H1 (cell line): ENCODE measurements at regions not wholly inside any gene's neighbourhood (a gene's known extent, or its start where the extent isn't known, plus 50 kb on each side); places are given as distances from the start of the nearest gene placed in this dataset.

ENCODE experiments used
- CTCF ChIA-PET: fragments of 300-600 bp; sonication (Branson Sonifier 250); formaldehyde crosslinking; loops from one replicate; lab custom pipeline; 2021; ENCODE audit not compliant: partially characterized antibody; lab: Charles Lee
- POLR2A ChIA-PET: fragments of 300-600 bp; sonication (Branson Sonifier 250); formaldehyde crosslinking; loops from one replicate; lab custom pipeline; 2021; ENCODE audit warnings: inconsistent platforms; ENCODE audit not compliant: partially characterized antibody; lab: Charles Lee
- DNase-seq, 2 experiments: peaks; one replicate each; pipeline versions ENCODE4 v3.0.0 to v3.0.0-alpha.2; 2010 to 2022; ENCODE audit warnings: low spot score in 2 of 2, low read depth in 1 of 2, mixed read lengths in 1 of 2
- FAIRE-seq: peaks from 2 replicates; lab custom pipeline; 2011; peaks lifted over from hg19 to GRCh38; lab: Jason Lieb, UNC
- H2AFZ ChIP-seq: 2 replicates; pipeline ENCODE4 v1.8.1; 2012; ENCODE audit warnings: low read length, inconsistent platforms
- H2AK5ac ChIP-seq: 2 replicates; pipeline ENCODE4 v1.6.1; 2013; ENCODE audit warnings: low read depth, low read length
- H2BK120ac ChIP-seq: replicated peaks from 2 replicates; pipeline ENCODE3; 2013; ENCODE audit warnings: low read depth, low read length, inconsistent platforms
- H2BK12ac ChIP-seq: 2 replicates; pipeline ENCODE4 v1.6.1; 2013; ENCODE audit warnings: low read depth, low read length
- H2BK15ac ChIP-seq: 2 replicates; pipeline ENCODE4 v1.6.1; 2013; ENCODE audit warnings: low read length
- H2BK20ac ChIP-seq: 2 replicates; pipeline ENCODE4 v1.6.1; 2013; ENCODE audit warnings: low read length
- H2BK5ac ChIP-seq: 2 replicates; pipeline ENCODE4 v1.6.1; 2013; ENCODE audit warnings: low read depth, low read length
- H3K14ac ChIP-seq: 2 replicates; pipeline ENCODE4 v1.6.1; 2013; ENCODE audit warnings: inconsistent platforms; ENCODE audit not compliant: insufficient read length
- H3K18ac ChIP-seq: 2 replicates; pipeline ENCODE4 v1.6.1; 2013; ENCODE audit warnings: low read length; ENCODE audit errors: extremely low read depth
- H3K23ac ChIP-seq: 2 replicates; pipeline ENCODE4 v1.6.1; 2013; ENCODE audit warnings: inconsistent platforms; ENCODE audit not compliant: insufficient read length
- H3K23me2 ChIP-seq: 2 replicates; pipeline ENCODE4 v1.6.1; 2013; ENCODE audit warnings: low read depth, low read length
- H3K27ac ChIP-seq: 2 replicates; pipeline ENCODE4 v1.6.1; 2011; ENCODE audit warnings: low read depth, low read length, inconsistent platforms
- H3K27me3 ChIP-seq, 4 experiments: replicated peaks in 1 of 4; 1 replicate in 1 of 4; 2 replicates in 3 of 4; pipeline versions ENCODE4 v1.6.1 to v1.8.1; 2011 to 2013; ENCODE audit warnings: low read length in 3 of 4, mild to moderate bottlenecking in 3 of 4, inconsistent platforms in 2 of 4, mixed read lengths in 2 of 4, moderate library complexity in 1 of 4; ENCODE audit not compliant: control insufficient read depth in 3 of 4, insufficient read depth in 3 of 4; ENCODE audit errors: extremely low read depth in 1 of 4
- H3K36me3 ChIP-seq, 4 experiments: 2 replicates each; pipeline versions ENCODE4 v1.6.1 to v1.8.1; 2011 to 2013; ENCODE audit warnings: mild to moderate bottlenecking in 4 of 4, low read length in 3 of 4, moderate library complexity in 2 of 4, control low read depth in 1 of 4, inconsistent platforms in 1 of 4; ENCODE audit not compliant: insufficient read depth in 4 of 4, control insufficient read depth in 2 of 4
- H3K4ac ChIP-seq: replicated peaks from 2 replicates; pipeline ENCODE3; 2013; ENCODE audit warnings: low read length, low read depth, mixed read lengths, inconsistent platforms; ENCODE audit not compliant: insufficient read length
- H3K4me1 ChIP-seq, 4 experiments: replicated peaks in 1 of 4; 1 replicate in 1 of 4; 2 replicates in 3 of 4; pipeline versions ENCODE4 v1.6.1 to v1.8.1; 2011 to 2013; ENCODE audit warnings: low read length in 3 of 4, inconsistent platforms in 2 of 4, mixed read lengths in 1 of 4; ENCODE audit not compliant: insufficient read depth in 4 of 4, control insufficient read depth in 3 of 4
- H3K4me2 ChIP-seq, 2 experiments: 2 replicates each; pipeline versions ENCODE4 v1.6.1 to v1.8.1; 2011 to 2013; ENCODE audit warnings: low read depth in 2 of 2, low read length in 2 of 2, control low read depth in 1 of 2, inconsistent platforms in 1 of 2, mild to moderate bottlenecking in 1 of 2; ENCODE audit not compliant: insufficient read depth in 1 of 2
- H3K4me3 ChIP-seq, 4 experiments: fragments of 200-600, 300-600 bp in 1 of 4; sonication (generic), shearing (Covaris generic), sonication (Bioruptor Twin) in 1 of 4; 2 replicates each; pipeline versions ENCODE4 v1.5.1 to v1.8.1; 2011 to 2016; ENCODE audit warnings: low read length in 4 of 4, low read depth in 3 of 4, control low read depth in 2 of 4, inconsistent platforms in 2 of 4, mild to moderate bottlenecking in 2 of 4, mixed read lengths in 1 of 4, moderate library complexity in 1 of 4; ENCODE audit not compliant: insufficient read depth in 2 of 4; ENCODE audit errors: extremely low read depth in 1 of 4
- H3K56ac ChIP-seq: replicated peaks from 2 replicates; pipeline ENCODE3; 2013; ENCODE audit warnings: low read depth, mild to moderate bottlenecking, mixed read lengths, low read length, inconsistent platforms; ENCODE audit not compliant: insufficient read length
- H3K79me1 ChIP-seq: 2 replicates; pipeline ENCODE4 v1.6.1; 2013; ENCODE audit warnings: low read depth, low read length, control low read depth
- H3K79me2 ChIP-seq, 2 experiments: 2 replicates each; pipeline versions ENCODE4 v1.6.1 to v1.8.1; 2012 to 2013; ENCODE audit warnings: low read length in 2 of 2, mild to moderate bottlenecking in 2 of 2, inconsistent platforms in 1 of 2; ENCODE audit not compliant: insufficient read depth in 2 of 2, control insufficient read depth in 1 of 2
- H3K9ac ChIP-seq, 4 experiments: replicated peaks in 1 of 4; 1 replicate in 1 of 4; 2 replicates in 3 of 4; pipeline versions ENCODE4 v1.6.1 to v1.8.1; 2011 to 2013; ENCODE audit warnings: low read depth in 3 of 4, low read length in 3 of 4, control low read depth in 2 of 4, mild to moderate bottlenecking in 2 of 4, moderate library complexity in 2 of 4, inconsistent platforms in 1 of 4; ENCODE audit errors: extremely low read depth in 1 of 4
- H3K9me3 ChIP-seq, 2 experiments: 2 replicates each; pipeline versions ENCODE4 v1.6.1 to v1.8.1; 2012 to 2013; ENCODE audit warnings: mild to moderate bottlenecking in 2 of 2, moderate library complexity in 2 of 2, control low read depth in 1 of 2, inconsistent platforms in 1 of 2, low read depth in 1 of 2, low read length in 1 of 2, mixed read lengths in 1 of 2; ENCODE audit not compliant: insufficient read depth in 2 of 2
- H4K20me1 ChIP-seq, 2 experiments: replicated peaks in 1 of 2; 2 replicates each; pipeline versions ENCODE3 to v1.8.1; 2011 to 2013; ENCODE audit warnings: inconsistent platforms in 2 of 2, low read length in 2 of 2, mild to moderate bottlenecking in 1 of 2; ENCODE audit not compliant: insufficient read depth in 2 of 2, control insufficient read depth in 1 of 2
- H4K5ac ChIP-seq: 2 replicates; pipeline ENCODE4 v1.6.1; 2013; ENCODE audit warnings: low read length, low read depth, mixed read lengths, inconsistent platforms; ENCODE audit not compliant: insufficient read length
- H4K8ac ChIP-seq: 2 replicates; pipeline ENCODE4 v1.8.0; 2013; ENCODE audit warnings: mild to moderate bottlenecking, moderate library complexity, low read length, inconsistent platforms; ENCODE audit not compliant: insufficient read depth; ENCODE audit errors: extremely low read depth
- H4K91ac ChIP-seq: replicated peaks from 2 replicates; pipeline ENCODE3; 2013; ENCODE audit warnings: low read length, mixed read lengths, inconsistent platforms; ENCODE audit not compliant: insufficient read length
- ATF2 ChIP-seq: IDR thresholded peaks from 2 replicates; pipeline ENCODE4 v1.6.1; 2012; ENCODE audit warnings: low read length, inconsistent platforms
- CHD2 ChIP-seq: IDR thresholded peaks from 2 replicates; pipeline ENCODE4 v1.6.1; 2012; ENCODE audit warnings: low read length, improper control_type of control experiment
- CTBP2 ChIP-seq: IDR thresholded peaks from 2 replicates; pipeline ENCODE4 v1.7.0; 2011; ENCODE audit warnings: borderline replicate concordance, mild to moderate bottlenecking, moderate library complexity, mixed read lengths, low read length; ENCODE audit not compliant: insufficient read depth, insufficient read length
- GTF2F1 ChIP-seq: IDR thresholded peaks from 2 replicates; pipeline ENCODE4 v1.6.1; 2012; ENCODE audit warnings: low read depth, low read length, improper control_type of control experiment, borderline replicate concordance
- HDAC2 ChIP-seq, 2 experiments: fragments of 300-600 bp in 1 of 2; sonication (generic) in 1 of 2; IDR thresholded peaks; 2 replicates each; pipeline ENCODE4 v1.6.1; 2011 to 2012; ENCODE audit warnings: low read depth in 2 of 2, low read length in 2 of 2, mild to moderate bottlenecking in 2 of 2, moderate library complexity in 2 of 2, borderline replicate concordance in 1 of 2, inconsistent platforms in 1 of 2
- KDM1A ChIP-seq: fragments of 200-600, 300-600 bp; sonication (generic); IDR thresholded peaks from 2 replicates; pipeline ENCODE4 v1.7.1; 2016; ENCODE audit warnings: mild to moderate bottlenecking, low read length, borderline replicate concordance
- NANOG ChIP-seq: IDR thresholded peaks from 2 replicates; pipeline ENCODE4 v1.6.1; 2011; ENCODE audit warnings: low read length, low read depth, mild to moderate bottlenecking, inconsistent platforms; ENCODE audit not compliant: insufficient read depth, poor library complexity, severe bottlenecking
- POLR2A ChIP-seq, 2 experiments: IDR thresholded peaks; 1 replicate in 1 of 2; 2 replicates in 1 of 2; pipeline ENCODE4 v1.6.1; 2011; ENCODE audit warnings: low read depth in 2 of 2, low read length in 2 of 2, mild to moderate bottlenecking in 2 of 2; ENCODE audit errors: control extremely low read depth in 1 of 2
- SP2 ChIP-seq: IDR thresholded peaks from 2 replicates; pipeline ENCODE4 v1.6.1; 2012; ENCODE audit warnings: mild to moderate bottlenecking, low read length, inconsistent platforms
- WGBS, 2 experiments: shearing (Covaris generic) in 1 of 2; methylation state at CpG; one replicate each; pipeline versions ENCODE4 v1.1.6 to v1.1.7; 2013 to 2015; ENCODE audit warnings: low lambda C conversion rate in 2 of 2, mixed read lengths in 2 of 2, inconsistent platforms in 1 of 2, low coverage in 1 of 2, missing lambda C conversion rate in 1 of 2; ENCODE audit not compliant: insufficient replicate concordance in 2 of 2, insufficient coverage in 1 of 2, insufficient read length in 1 of 2; ENCODE audit errors: extremely low coverage in 1 of 2, missing lambda C conversion rate in 1 of 2; 5-methylcytosine and 5-hydroxymethylcytosine counted together
- TF ChIP-seq, protein P1 (sequence below): IDR thresholded peaks from 2 replicates; pipeline ENCODE4 v1.6.1; 2011; ENCODE audit warnings: low read length, improper control_type of control experiment

GRCh38 chr12:91810077-91810476 is 335.6 kb downstream of the BTG1 start:
- H2BK20ac ChIP-seq, result no peak overlapping the region
- no peak overlapping the region for H2AFZ ChIP-seq
- H3K23me2 ChIP-seq, result no peaks in the 10 kb centered on the region
- H3K9me3 ChIP-seq, result 0 out of 4 replicates have a peak, but pooled peaks cover 0 to 9% of the 10 kb centered on the region in 2 experiments
- POLR2A ChIA-PET, result no interaction called here
- no peak overlapping the region for H3K23ac ChIP-seq
- H3K56ac ChIP-seq, result no peak overlapping the region
- no peak overlapping the region for H3K18ac ChIP-seq
- H2AK5ac ChIP-seq, result no peak overlapping the region
- no peak overlapping the region for H2BK120ac ChIP-seq
- H3K79me1 ChIP-seq, result no peaks in the 10 kb centered on the region
- no peak overlapping the region for H3K4me2 ChIP-seq
- no peak overlapping the region for H3K27ac ChIP-seq
- CTCF ChIA-PET, result interaction anchor here (0.7 to 4.4 kb wide), 8 partner anchors 10 to 839 kb away, joined by 3 to 37 read pairs (median 6); no protein-coding TSS in a partner anchor
- no peaks in the 10 kb centered on the region for H3K79me2 ChIP-seq
- no peak overlapping the region for H3K4me3 ChIP-seq
- FAIRE-seq (no peak), DNase-seq (no peak)
- no peak overlapping the region for H4K8ac ChIP-seq
- no peak overlapping the region for H3K4ac ChIP-seq
- H3K36me3 ChIP-seq, result no peaks in the 10 kb centered on the region
- H3K4me1 ChIP-seq, result no peaks in the 10 kb centered on the region
- H2BK5ac ChIP-seq, result no peak overlapping the region
- H4K20me1 ChIP-seq, result no peaks in the 10 kb centered on the region
- H4K5ac ChIP-seq, result no peak overlapping the region
- H3K14ac ChIP-seq, result no peak overlapping the region
- H2BK15ac ChIP-seq, result no peak overlapping the region
- WGBS, 2 experiments, result 73% methylated on average over 1 of the region's 1 CpG; no CpG with 5 or more reads in 1 of the 2 experiments
- H3K9ac ChIP-seq, result no peak overlapping the region
- H2BK12ac ChIP-seq, result no peak overlapping the region
- no peak overlapping the region for H4K91ac ChIP-seq
- peaks cover 0 to 1% (median 0%) of the 10 kb centered on the region in 4 experiments; a peak in 1 of 7 replicates for H3K27me3 ChIP-seq
- TF ChIP-seq CTBP2 (no peak), GTF2F1 (no peak), HDAC2 (IDR thresholded peaks at IDR 0.05; ENCODE audit: borderline replicate concordance in 1 of 2, low read depth in 2 of 2, low read length in 2 of 2) (no peak), KDM1A (no peak), CHD2 (no peak), POLR2A (IDR thresholded peaks at IDR 0.05; ENCODE audit: control extremely low read depth in 1 of 2, low read depth in 2 of 2, low read length in 2 of 2) (no peak), ATF2 (no peak), SP2 (no peak), NANOG (no peak)
- TF ChIP-seq, protein P1, sequence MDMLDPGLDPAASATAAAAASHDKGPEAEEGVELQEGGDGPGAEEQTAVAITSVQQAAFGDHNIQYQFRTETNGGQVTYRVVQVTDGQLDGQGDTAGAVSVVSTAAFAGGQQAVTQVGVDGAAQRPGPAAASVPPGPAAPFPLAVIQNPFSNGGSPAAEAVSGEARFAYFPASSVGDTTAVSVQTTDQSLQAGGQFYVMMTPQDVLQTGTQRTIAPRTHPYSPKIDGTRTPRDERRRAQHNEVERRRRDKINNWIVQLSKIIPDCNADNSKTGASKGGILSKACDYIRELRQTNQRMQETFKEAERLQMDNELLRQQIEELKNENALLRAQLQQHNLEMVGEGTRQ, result no peak
